AG04450 (cell line): ENCODE measurements at regions not wholly inside any gene's neighbourhood (a gene's known extent, or its start where the extent isn't known, plus 50 kb on each side); places are given as distances from the start of the nearest gene placed in this dataset.

Experiments
- CTCF ChIA-PET: fragments of 300-600, 350-600 bp; formaldehyde crosslinking; extraction: SDS; loops from one replicate; lab custom pipeline; 2022; ENCODE audit warnings: antibody characterized with exemption, inconsistent platforms; lab: Charles Lee
- POLR2A ChIA-PET: fragments of 350-600 bp; formaldehyde crosslinking; extraction: SDS; loops from one replicate; lab custom pipeline; 2021; ENCODE audit warnings: antibody characterized with exemption, inconsistent platforms; lab: Yijun Ruan, JAX
- DNase-seq: peaks from one replicate; pipeline ENCODE4 v3.0.0-alpha.2; 2011; ENCODE audit warnings: low read depth, low spot score
- H3K27ac ChIP-seq: one replicate; pipeline ENCODE4 v1.5.1; 2012; ENCODE audit warnings: low read depth, low read length, control low read depth
- H3K27me3 ChIP-seq: one replicate; pipeline ENCODE4 v1.6.0; 2012; ENCODE audit warnings: low read length; ENCODE audit not compliant: control insufficient read depth, insufficient read depth
- H3K4me3 ChIP-seq: 2 replicates; pipeline ENCODE4 v1.5.1; 2011; ENCODE audit warnings: mild to moderate bottlenecking, low read depth, low read length, control low read depth
- H3K9me3 ChIP-seq: 2 replicates; pipeline ENCODE4 v1.5.1; 2012; ENCODE audit warnings: low read length; ENCODE audit not compliant: control insufficient read depth, insufficient read depth
- TF ChIP-seq, protein P1 (sequence below): IDR thresholded peaks from 2 replicates; pipeline ENCODE4 v1.5.1; 2011; ENCODE audit warnings: low read depth, low read length, control low read depth, inconsistent platforms

DNA sequence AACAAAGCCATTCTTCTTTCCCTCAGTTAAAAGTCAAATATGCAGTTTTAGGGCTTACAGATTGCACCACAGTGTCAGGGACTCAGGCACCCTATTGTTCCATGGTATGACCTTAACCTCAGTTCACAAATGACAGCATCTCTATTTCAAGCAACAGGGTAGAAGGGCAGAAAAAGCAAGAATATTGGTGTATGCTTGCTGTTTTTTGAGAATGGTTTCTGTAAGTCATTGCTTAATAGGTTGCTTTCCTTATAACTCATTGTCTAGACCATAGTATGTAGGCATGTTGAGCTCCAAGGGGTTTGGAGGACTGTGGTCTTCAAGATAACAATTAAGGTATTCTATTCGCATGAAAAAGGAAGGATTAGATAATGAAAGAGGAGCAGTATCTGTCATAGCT lies 183.5 kb upstream of the EDIL3 start:
- Histone ChIP-seq H3K27ac (no peak overlapping the region), H3K9me3 (no peaks in the 10 kb centered on the region), H3K27me3 (no peaks in the 10 kb centered on the region), H3K4me3 (no peak overlapping the region)
- TF ChIP-seq, protein P1, sequence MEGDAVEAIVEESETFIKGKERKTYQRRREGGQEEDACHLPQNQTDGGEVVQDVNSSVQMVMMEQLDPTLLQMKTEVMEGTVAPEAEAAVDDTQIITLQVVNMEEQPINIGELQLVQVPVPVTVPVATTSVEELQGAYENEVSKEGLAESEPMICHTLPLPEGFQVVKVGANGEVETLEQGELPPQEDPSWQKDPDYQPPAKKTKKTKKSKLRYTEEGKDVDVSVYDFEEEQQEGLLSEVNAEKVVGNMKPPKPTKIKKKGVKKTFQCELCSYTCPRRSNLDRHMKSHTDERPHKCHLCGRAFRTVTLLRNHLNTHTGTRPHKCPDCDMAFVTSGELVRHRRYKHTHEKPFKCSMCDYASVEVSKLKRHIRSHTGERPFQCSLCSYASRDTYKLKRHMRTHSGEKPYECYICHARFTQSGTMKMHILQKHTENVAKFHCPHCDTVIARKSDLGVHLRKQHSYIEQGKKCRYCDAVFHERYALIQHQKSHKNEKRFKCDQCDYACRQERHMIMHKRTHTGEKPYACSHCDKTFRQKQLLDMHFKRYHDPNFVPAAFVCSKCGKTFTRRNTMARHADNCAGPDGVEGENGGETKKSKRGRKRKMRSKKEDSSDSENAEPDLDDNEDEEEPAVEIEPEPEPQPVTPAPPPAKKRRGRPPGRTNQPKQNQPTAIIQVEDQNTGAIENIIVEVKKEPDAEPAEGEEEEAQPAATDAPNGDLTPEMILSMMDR: no peak
- ChIA-PET CTCF (no interaction called here), POLR2A (no interaction called here)
- no peak for DNase-seq

DNA sequence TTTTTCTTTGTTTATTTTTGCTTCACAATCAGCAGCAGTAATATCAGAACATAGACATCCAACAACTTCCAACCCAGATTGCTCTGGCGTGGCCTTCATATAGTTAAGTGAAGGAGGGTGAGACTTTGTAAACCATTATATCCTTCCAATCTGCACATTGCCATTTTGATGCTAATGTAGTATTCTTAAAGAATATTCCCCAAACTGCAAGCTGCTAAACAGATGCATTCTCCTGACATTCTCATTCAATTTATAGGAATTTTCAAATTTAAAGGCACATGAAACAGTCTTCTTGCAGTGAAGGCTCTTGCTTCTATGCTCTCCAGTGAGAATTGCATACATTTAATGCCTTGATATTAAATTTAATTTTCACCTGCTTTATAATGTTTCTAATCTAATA lies 181.2 kb upstream of the EDIL3 start:
- H3K27me3 ChIP-seq: no peaks in the 10 kb centered on the region
- TF ChIP-seq, protein P1: no peak
- no peak overlapping the region for H3K4me3 ChIP-seq
- CTCF ChIA-PET: no interaction called here
- POLR2A ChIA-PET: no interaction called here
- H3K27ac ChIP-seq: no peak overlapping the region
- no peaks in the 10 kb centered on the region for H3K9me3 ChIP-seq
- DNase-seq: no peak

DNA sequence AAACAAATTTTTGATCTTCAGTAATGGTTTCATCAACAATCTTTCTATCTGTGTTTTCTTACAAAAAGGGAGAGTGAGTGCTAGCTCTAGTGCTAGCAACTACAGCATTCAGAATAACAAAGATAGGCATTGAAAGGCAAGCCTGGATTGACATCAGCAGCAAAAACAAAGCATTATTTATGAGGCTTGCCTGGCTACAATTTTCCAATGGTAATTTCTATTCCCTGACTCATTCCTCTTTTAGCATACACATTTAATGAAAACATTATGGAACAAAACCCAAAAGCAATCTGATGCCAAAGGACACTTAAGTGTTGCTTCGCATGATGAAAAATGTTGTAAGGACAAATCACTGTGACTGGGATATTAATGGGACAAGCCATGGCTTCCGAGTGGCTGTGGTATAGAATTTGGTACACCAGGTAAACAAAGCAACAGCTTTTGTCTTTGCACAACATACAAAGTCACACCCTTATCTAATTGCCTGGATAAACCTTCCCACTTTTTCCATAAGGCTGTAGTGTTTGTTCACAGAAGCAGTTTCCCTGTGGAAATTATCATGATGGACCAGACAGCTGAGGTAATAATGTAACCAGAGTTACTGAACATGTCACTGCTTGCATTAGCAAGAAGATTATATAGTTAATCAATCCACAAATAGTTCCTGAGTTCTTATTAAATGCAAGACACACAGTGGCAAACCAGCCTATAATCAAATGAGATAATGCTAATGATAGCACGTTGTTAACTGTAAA lies 179.8 kb upstream of the EDIL3 start:
- Histone ChIP-seq H3K27ac (no peak overlapping the region), H3K27me3 (no peaks in the 10 kb centered on the region), H3K4me3 (no peak overlapping the region), H3K9me3 (no peaks in the 10 kb centered on the region)
- ChIA-PET POLR2A (no interaction called here), CTCF (no interaction called here)
- DNase-seq: peak; percentile 6
- TF ChIP-seq, protein P1: no peak

DNA sequence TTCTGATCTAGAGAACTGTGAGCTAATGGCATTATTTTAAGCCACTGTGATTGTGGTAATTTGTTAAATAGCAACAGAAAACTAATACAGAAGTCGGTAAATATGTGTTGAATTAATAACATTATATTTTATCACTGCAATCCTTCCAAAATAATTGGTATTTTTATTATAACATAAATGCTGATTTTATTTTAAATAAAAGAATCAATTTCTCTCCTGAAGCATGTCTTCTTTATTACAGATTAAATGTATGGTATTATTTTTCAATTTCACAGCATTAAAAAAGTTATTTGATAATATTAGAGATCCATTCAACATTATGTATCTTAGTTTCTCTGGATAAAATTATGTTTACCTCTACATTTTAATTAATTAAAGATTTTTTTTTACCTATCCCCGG lies 165.5 kb upstream of the EDIL3 start:
- H3K9me3 ChIP-seq: no peaks in the 10 kb centered on the region
- H3K27me3 ChIP-seq: no peaks in the 10 kb centered on the region
- DNase-seq: no peak
- ChIA-PET POLR2A (no interaction called here), CTCF (interaction anchor here (0.6 kb wide), 1 partner anchor 70 kb away, joined by 3 read pairs; no protein-coding TSS in a partner anchor)
- no peak overlapping the region for H3K27ac ChIP-seq
- no peak overlapping the region for H3K4me3 ChIP-seq
- TF ChIP-seq, protein P1: no peak

DNA sequence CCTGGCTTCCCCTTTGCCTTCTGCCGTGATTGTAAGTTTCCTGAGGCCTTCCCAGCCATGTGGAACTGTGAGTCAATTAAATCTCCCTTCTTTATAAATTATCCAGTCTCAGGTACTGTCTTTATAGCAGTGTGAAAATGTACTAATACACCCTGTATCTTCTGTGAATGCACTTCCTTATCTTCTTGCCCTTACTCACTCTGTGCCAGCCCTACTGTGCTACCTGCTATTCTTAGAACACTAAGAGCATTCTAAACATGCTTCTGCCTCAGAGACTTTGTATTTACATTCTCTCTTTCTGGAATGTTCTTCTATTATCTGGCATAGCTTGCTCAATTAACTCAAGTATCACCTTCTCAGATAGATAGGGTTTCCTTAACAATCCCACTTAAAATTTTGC lies 164.4 kb upstream of the EDIL3 start:
- no peak for DNase-seq

More for the DNA sequence above, 164.4 kb upstream of the EDIL3 start:
- TF ChIP-seq, protein P1: no peak
- no peaks in the 10 kb centered on the region for H3K27me3 ChIP-seq
- ChIA-PET CTCF (no interaction called here), POLR2A (no interaction called here)
- no peak overlapping the region for H3K27ac ChIP-seq
- no peaks in the 10 kb centered on the region for H3K9me3 ChIP-seq
- H3K4me3 ChIP-seq: no peak overlapping the region
